NCI-H446 treated with DMSO at 0.1 percent for 48 hours (cell line): ENCODE measurements at regions not wholly inside any gene's neighbourhood (a gene's known extent, or its start where the extent isn't known, plus 50 kb on each side); places are given as distances from the start of the nearest gene placed in this dataset.
A peak's percentile ranks its signal among the peaks of the same experiment; 100 is the strongest.
"Not testable (repeated sequence)": the region's sequence is repeated elsewhere in the genome, so short reads cannot be mapped to it uniquely, and the experiment has no call there.

ENCODE experiments used
- DNase-seq: peaks from one replicate; lab custom pipeline; 2025; lab: John Stamatoyannopoulos, UW

GRCh38 chrX:13186643-13187042 is 133.2 kb downstream of the ATXN3L start:
- DNase-seq = not testable (repeated sequence)

DNA sequence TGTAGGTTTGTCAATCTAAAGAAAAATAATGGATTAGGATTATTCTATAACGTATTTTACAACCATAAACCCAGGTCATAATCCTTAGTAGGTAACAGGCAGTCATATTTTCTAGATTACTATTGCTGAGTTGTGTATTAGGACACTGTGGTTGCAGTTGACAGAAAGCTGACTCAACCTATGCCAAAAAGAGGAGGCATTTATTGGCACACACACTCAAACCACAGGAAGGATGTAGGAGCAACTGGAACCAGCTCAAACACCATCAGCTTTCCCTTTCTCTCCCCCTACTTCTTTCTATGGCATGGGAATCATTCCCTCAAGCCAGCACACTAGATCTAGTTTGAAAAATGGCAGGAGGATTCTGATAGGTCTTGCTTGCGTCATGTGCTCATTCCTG is 136.4 kb upstream of the FAM9C start:
- no peak for DNase-seq

DNA sequence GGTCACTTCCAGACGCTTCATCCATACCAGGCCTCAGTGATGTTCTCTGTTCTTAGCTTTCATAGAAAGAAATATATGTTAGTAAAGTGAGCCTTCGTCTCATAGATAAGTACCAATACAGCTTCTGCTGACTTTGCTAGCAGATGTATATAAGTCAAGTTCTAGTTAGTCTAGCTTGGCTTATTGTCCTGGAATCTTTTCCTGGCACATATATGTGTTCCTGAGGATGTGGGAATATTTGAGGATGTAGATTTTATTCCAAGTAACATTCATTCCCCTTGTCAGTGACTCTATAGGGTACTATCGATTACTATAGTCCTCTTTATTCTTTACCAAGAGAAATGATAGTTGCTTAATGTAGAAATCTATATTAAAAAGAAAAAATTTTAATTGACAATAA is 135.2 kb upstream of the FAM9C start:
- DNase-seq = no peak

DNA sequence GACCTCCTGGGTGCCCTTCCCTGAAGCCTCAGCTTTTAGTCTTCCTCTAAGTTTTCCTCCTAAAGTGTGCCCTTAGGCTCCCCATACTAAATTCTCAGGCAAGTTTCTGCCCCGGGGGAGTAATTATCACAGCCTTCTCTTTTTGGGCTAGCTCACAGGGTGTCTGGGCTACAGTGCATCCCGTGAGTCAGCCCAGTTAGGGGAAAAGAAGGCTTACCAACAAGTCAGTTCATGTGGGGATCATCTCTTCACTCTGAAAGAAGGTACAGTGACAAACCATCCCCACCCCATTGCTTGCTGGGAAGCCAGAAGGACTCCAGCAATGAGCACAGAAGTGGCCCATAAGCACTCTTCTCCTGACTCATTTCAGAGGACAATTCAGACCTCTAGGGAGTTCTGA is 134.7 kb upstream of the FAM9C start:
- DNase-seq = no peak

GRCh38 chrX:13177921-13178566 is 133.6 kb upstream of the FAM9C start:
- no peak for DNase-seq

- no peak for DNase-seq
Measured at GRCh38 chrX:13175056-13175455, 130.6 kb upstream of the FAM9C start.

- DNase-seq = no peak
Measured at GRCh38 chrX:13170966-13171558, 126.6 kb upstream of the FAM9C start.

- no peak for DNase-seq
Measured at GRCh38 chrX:13169684-13170083, 125.3 kb upstream of the FAM9C start.

DNA sequence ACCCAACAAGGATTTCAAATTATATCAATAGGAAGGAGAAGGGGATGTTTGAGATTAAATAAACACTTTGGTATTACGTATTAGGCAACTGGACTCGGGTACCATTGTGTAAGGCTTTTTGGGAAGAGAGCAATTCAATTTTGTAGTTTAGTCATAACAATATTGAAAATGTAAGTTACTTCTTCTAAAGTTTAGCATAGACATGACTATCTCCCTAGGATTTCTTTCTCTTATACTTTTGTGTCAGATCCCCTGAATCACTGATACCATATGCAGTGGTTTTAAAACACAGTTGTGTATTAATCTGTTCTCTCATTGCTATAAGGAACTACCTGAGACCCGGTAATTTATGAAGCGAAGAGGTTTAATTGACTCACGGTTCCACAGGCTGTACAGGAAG is 123.8 kb upstream of the FAM9C start:
- DNase-seq = no peak

DNA sequence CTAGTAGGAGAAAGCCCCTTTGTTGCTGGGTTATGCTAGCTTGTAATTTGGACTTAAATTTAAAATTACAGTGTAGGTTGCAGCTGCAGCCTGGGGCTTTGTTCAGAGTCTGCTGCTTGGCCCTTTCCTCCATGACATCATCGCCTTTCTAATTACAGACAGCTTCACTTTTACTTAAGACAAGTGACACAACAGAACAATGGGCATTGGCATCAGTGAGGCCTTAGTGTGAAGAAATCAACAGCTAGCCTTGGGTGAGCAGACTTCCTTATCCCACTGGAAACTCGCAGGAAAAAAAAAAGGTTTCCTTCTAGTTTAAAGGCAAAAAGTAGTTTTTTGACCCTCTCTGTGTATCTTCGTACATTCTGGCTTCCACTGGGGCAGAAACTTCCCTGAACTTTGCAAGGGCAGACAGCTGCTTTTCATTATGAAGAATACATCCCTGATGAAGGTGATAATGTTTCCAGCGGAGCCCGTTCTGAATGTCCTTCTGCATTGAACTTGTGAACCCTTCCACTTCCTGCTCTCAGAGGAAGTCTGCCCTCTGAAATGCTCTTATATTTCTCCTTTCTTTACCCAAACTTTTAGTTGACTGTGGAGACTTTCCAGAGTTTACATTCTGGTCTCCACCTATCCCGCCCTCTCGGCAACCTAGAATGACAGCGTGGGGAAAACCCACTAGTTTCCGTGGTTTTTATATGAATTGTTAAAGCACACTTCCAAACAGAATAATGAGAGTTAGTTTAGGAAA is 123.2 kb upstream of the FAM9C start:
- no peak for DNase-seq

GRCh38 chrX:13165266-13166189 is 121.1 kb upstream of the FAM9C start:
- no peak for DNase-seq

- no peak for DNase-seq
Measured at GRCh38 chrX:13164611-13165010, 120.2 kb upstream of the FAM9C start.

GRCh38 chrX:13162772-13163410 is 118.5 kb upstream of the FAM9C start:
- no peak for DNase-seq

- DNase-seq = peak; percentile 39
Measured at GRCh38 chrX:13159886-13160285, 115.5 kb upstream of the FAM9C start.

GRCh38 chrX:13158911-13159310 is 114.5 kb upstream of the FAM9C start:
- DNase-seq = no peak

GRCh38 chrX:13155550-13155949 is 111.1 kb upstream of the FAM9C start:
- not testable (repeated sequence) for DNase-seq

DNA sequence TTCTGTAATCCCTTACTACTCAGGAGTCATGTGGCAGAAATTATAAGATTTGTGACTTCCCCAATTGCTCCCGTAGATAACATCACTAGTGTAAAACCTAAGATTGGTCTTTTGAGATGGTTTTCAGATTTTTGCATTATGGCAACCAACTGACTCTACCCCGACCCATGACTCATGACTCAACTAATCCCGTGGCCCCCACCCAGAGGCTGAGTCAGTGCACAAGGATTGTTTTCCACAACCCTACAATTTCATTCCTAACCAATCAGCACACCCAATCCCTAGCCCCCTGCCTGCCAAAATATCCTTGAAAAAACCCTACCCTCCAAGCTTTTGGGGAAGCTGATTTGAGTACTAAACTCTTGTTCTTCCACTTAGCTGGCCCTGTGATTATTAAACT is 109.4 kb upstream of the FAM9C start:
- DNase-seq = no peak

GRCh38 chrX:13152518-13153185 is 108.2 kb upstream of the FAM9C start:
- DNase-seq = no peak

GRCh38 chrX:13151828-13152517 is 107.6 kb upstream of the FAM9C start:
- no peak for DNase-seq

DNA sequence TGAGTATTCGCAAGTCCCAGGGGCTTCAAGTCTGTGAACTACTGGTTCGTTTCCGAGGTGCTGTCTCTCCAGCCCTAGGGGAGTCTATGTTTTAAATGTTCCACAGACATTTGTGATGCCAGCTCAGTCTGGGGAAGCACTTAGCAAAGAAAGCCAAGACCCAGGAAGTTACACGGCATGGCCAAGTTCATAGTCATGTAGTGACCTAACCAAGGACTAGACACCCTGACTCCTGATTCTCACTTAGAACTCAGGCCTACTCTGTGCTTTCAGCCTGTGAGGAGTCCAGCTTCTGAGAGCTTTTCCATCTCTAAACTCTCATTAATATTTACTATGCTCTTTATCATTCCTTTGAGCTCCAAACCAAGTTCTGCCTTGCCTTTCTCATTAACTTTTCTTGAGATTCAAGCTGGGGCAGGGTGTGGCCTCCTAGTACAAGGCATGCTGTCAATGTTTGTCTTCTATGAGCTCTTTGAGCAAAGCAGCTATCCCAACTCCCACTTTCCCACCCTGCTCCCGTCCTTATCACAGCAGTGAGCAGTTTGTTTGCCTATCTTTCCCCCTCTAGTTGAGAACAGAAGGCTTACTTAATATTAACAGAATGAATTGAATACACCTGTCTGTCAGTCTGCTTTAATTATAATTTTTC is 105.4 kb upstream of the FAM9C start:
- DNase-seq = no peak
